Ureter (tissue), 1 donor: ENCODE measurements at regions not wholly inside any gene's neighbourhood (a gene's known extent, or its start where the extent isn't known, plus 50 kb on each side); places are given as distances from the start of the nearest gene placed in this dataset.
"Not testable (repeated sequence)": the region's sequence is repeated elsewhere in the genome, so short reads cannot be mapped to it uniquely, and the experiment has no call there.

Source experiments
- DNase-seq: peaks from one replicate; pipeline ENCODE4 v3.0.0-alpha.2; 2020; ENCODE audit warnings: low spot score
- donor health status: DM: yes; HTN: yes; CAD: no.

- DNase-seq = no peak
These were observed 817.3 kb downstream of the TRIML1 start for GRCh38 chr4:188956566-188956965.

GRCh38 chr4:188958346-188958745, 819.1 kb downstream of the TRIML1 start:
- DNase-seq = no peak

- no peak for DNase-seq
These were observed 820.2 kb downstream of the TRIML1 start for GRCh38 chr4:188959424-188959823.

GRCh38 chr4:188960411-188961093, 821.3 kb downstream of the TRIML1 start:
- DNase-seq = no peak

- DNase-seq = no peak
These were observed 831.9 kb downstream of the TRIML1 start for GRCh38 chr4:188971125-188971524.

- DNase-seq = no peak
These were observed 836.0 kb downstream of the TRIML1 start for GRCh38 chr4:188975271-188975670.

GRCh38 chr4:188976644-188977115, 837.4 kb downstream of the TRIML1 start:
- no peak for DNase-seq

- not testable (repeated sequence) for DNase-seq
These were observed 838.0 kb downstream of the TRIML1 start for GRCh38 chr4:188977232-188977631.

- DNase-seq = no peak
These were observed 845.3 kb downstream of the TRIML1 start for GRCh38 chr4:188984518-188984917.

GRCh38 chr4:188986271-188986689, 847.0 kb downstream of the TRIML1 start:
- no peak for DNase-seq

- DNase-seq = no peak
These were observed 847.8 kb downstream of the TRIML1 start for GRCh38 chr4:188987011-188987410.

- no peak for DNase-seq
These were observed 848.9 kb downstream of the TRIML1 start for GRCh38 chr4:188988131-188988530.

GRCh38 chr4:188989371-188989770, 850.1 kb downstream of the TRIML1 start:
- no peak for DNase-seq

- DNase-seq = no peak
These were observed 853.5 kb downstream of the TRIML1 start for GRCh38 chr4:188992706-188993105.

- no peak for DNase-seq
These were observed 854.6 kb downstream of the TRIML1 start for GRCh38 chr4:188993871-188994270.

GRCh38 chr4:189001283-189001970, 862.2 kb downstream of the TRIML1 start:
- DNase-seq = no peak

- DNase-seq = no peak
These were observed 862.8 kb downstream of the TRIML1 start for GRCh38 chr4:189001971-189002450.

- DNase-seq = no peak
These were observed 863.2 kb downstream of the TRIML1 start for GRCh38 chr4:189002475-189002874.

GRCh38 chr4:189010452-189011217, 871.4 kb downstream of the TRIML1 start:
- not testable (repeated sequence) for DNase-seq

GRCh38 chr4:189021831-189022230, 882.6 kb downstream of the TRIML1 start:
- peak; percentile 55 for DNase-seq

GRCh38 chr4:189022440-189023035, 883.3 kb downstream of the TRIML1 start:
- no peak for DNase-seq

- no peak for DNase-seq
These were observed 890.8 kb downstream of the TRIML1 start for GRCh38 chr4:189029976-189030504.
